ENCODE measurements at regions not wholly inside any gene's neighbourhood (a gene's known extent, or its start where the extent isn't known, plus 50 kb on each side); places are given as distances from the start of the nearest gene placed in this dataset.

GRCh38 chr5:13143214-13143613 is 801.3 kb downstream of the DNAH5 start (continued):
- TF ChIP-seq ETS1 (IDR thresholded peaks at IDR 0.05) = no peak
- TF ChIP-seq CREB1 (CRISPR knock-in tag; IDR thresholded peaks at IDR 0.05; ENCODE audit: low read depth) = no peak
- no peak for TF ChIP-seq STAT1 (IDR thresholded peaks at IDR 0.05; ENCODE audit: unreplicated experiment)
- TF ChIP-seq JUNB (IDR thresholded peaks at IDR 0.05; ENCODE audit: unreplicated experiment) = no peak
- TF ChIP-seq EZH2phosphoT487 (IDR thresholded peaks at IDR 0.05; ENCODE audit: unreplicated experiment) = no peak
- TF ChIP-seq ZNF114 (CRISPR knock-in tag; IDR thresholded peaks at IDR 0.05) = no peak
- no peak for TF ChIP-seq ZNF462 (CRISPR knock-in tag; IDR thresholded peaks at IDR 0.05)

- H3K27ac Mint-ChIP-seq = no peak overlapping the region
- Histone ChIP-seq H3F3A (replicated peaks; ENCODE audit: low read depth) (no peaks in the 10 kb centered on the region), H4K20me1 (replicated peaks; ENCODE audit: insufficient read depth) (no peaks in the 10 kb centered on the region), H3K79me2 (replicated peaks; ENCODE audit: insufficient read depth) (no peaks in the 10 kb centered on the region), H3K4me2 (no peak overlapping the region), H2AFZ (no peak overlapping the region), H3K4me3 (no peak overlapping the region), H3K36me3 (ENCODE audit: insufficient read depth) (no peaks in the 10 kb centered on the region; the same call in 1 of the 2 replicates), H3K27me3 (ENCODE audit: insufficient read depth) (no peaks in the 10 kb centered on the region), H3K4me1 (ENCODE audit: insufficient read depth) (peaks cover 7% of the 10 kb centered on the region), H3K9me2 (ENCODE audit: insufficient read depth) (no peaks in the 10 kb centered on the region), H3K27ac (ENCODE audit: low read depth) (no peak overlapping the region)
- peak; percentile 78 for ATAC-seq
- no peak overlapping the region for H3K4me3 Mint-ChIP-seq
- H3K36me3 Mint-ChIP-seq (ENCODE audit: low read depth) = peaks cover 9% of the 10 kb centered on the region; the same call in 2 of the 3 replicates
- H3K4me1 Mint-ChIP-seq = peaks cover 2% of the 10 kb centered on the region; the same call in 1 of the 3 replicates
- H3K9me3 Mint-ChIP-seq = peaks cover 7% of the 10 kb centered on the region; the same call in 2 of the 3 replicates
- H3K27me3 Mint-ChIP-seq (ENCODE audit: insufficient read depth, low read depth, poor library complexity) = no peaks in the 10 kb centered on the region
- DNase-seq (ENCODE audit: low spot score) = peak; percentile 42
- TF ChIP-seq CTCF (conservative IDR thresholded peaks at IDR 0.05; ENCODE audit: low read depth in 2 of 2) = no peak
- TF ChIP-seq JUNB (IDR thresholded peaks at IDR 0.05; ENCODE audit: unreplicated experiment) = no peak
- TF ChIP-seq, protein P1, sequence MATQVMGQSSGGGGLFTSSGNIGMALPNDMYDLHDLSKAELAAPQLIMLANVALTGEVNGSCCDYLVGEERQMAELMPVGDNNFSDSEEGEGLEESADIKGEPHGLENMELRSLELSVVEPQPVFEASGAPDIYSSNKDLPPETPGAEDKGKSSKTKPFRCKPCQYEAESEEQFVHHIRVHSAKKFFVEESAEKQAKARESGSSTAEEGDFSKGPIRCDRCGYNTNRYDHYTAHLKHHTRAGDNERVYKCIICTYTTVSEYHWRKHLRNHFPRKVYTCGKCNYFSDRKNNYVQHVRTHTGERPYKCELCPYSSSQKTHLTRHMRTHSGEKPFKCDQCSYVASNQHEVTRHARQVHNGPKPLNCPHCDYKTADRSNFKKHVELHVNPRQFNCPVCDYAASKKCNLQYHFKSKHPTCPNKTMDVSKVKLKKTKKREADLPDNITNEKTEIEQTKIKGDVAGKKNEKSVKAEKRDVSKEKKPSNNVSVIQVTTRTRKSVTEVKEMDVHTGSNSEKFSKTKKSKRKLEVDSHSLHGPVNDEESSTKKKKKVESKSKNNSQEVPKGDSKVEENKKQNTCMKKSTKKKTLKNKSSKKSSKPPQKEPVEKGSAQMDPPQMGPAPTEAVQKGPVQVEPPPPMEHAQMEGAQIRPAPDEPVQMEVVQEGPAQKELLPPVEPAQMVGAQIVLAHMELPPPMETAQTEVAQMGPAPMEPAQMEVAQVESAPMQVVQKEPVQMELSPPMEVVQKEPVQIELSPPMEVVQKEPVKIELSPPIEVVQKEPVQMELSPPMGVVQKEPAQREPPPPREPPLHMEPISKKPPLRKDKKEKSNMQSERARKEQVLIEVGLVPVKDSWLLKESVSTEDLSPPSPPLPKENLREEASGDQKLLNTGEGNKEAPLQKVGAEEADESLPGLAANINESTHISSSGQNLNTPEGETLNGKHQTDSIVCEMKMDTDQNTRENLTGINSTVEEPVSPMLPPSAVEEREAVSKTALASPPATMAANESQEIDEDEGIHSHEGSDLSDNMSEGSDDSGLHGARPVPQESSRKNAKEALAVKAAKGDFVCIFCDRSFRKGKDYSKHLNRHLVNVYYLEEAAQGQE (IDR thresholded peaks at IDR 0.05; ENCODE audit: unreplicated experiment) = no peak
- TF ChIP-seq STAT1 (IDR thresholded peaks at IDR 0.05; ENCODE audit: unreplicated experiment) = no peak
- no peak for TF ChIP-seq POLR2AphosphoS5 (IDR thresholded peaks at IDR 0.05; ENCODE audit: low read depth)
Observed at GRCh38 chr5:13133951-13134350, 810.5 kb downstream of the DNAH5 start.

All from GM23338 (cell line).